NK-92 treated with Interleukin-12 subunit alpha and Interleukin-12 subunit beta, amount 100 ng/mL, for 24 hours (cell line): ENCODE measurements at regions not wholly inside any gene's neighbourhood (a gene's known extent, or its start where the extent isn't known, plus 50 kb on each side); places are given as distances from the start of the nearest gene placed in this dataset.
"Not testable (repeated sequence)": the region's sequence is repeated elsewhere in the genome, so short reads cannot be mapped to it uniquely, and the experiment has no call there.

ENCODE experiments used
- DNase-seq: peaks from one replicate; lab custom pipeline; 2025; lab: John Stamatoyannopoulos, UW

GRCh38 chr17:56690441-56691291 is 97.2 kb downstream of the NOG start:
- DNase-seq, result no peak

- DNase-seq, result no peak
Measured at GRCh38 chr17:56694825-56695224, 101.3 kb downstream of the NOG start.

- no peak for DNase-seq
Measured at GRCh38 chr17:56697190-56697589, 103.7 kb downstream of the NOG start.

- no peak for DNase-seq
Measured at GRCh38 chr17:56699186-56699894, 105.8 kb downstream of the NOG start.

GRCh38 chr17:56700919-56701420 is 107.5 kb downstream of the NOG start:
- DNase-seq, result no peak

- DNase-seq, result no peak
Measured at GRCh38 chr17:56707312-56708219, 114.1 kb downstream of the NOG start.

GRCh38 chr17:56708220-56708558 is 114.7 kb downstream of the NOG start:
- DNase-seq, result no peak

- no peak for DNase-seq
Measured at GRCh38 chr17:56708670-56709410, 115.3 kb downstream of the NOG start.

GRCh38 chr17:56710986-56711385 is 117.5 kb downstream of the NOG start:
- no peak for DNase-seq

GRCh38 chr17:56715613-56716357 is 117.9 kb downstream of the C17orf67 start:
- DNase-seq, result peak; percentile 48

GRCh38 chr17:56717471-56717870 is 116.2 kb downstream of the C17orf67 start:
- no peak for DNase-seq

GRCh38 chr17:56718515-56718914 is 115.2 kb downstream of the C17orf67 start:
- no peak for DNase-seq

GRCh38 chr17:56723421-56723820 is 110.3 kb downstream of the C17orf67 start:
- DNase-seq, result no peak

- DNase-seq, result no peak
Measured at GRCh38 chr17:56724664-56725063, 109.1 kb downstream of the C17orf67 start.

- DNase-seq, result no peak
Measured at GRCh38 chr17:56725144-56725543, 108.6 kb downstream of the C17orf67 start.

GRCh38 chr17:56727876-56728617 is 105.7 kb downstream of the C17orf67 start:
- no peak for DNase-seq

GRCh38 chr17:56731096-56731495 is 102.6 kb downstream of the C17orf67 start:
- not testable (repeated sequence) for DNase-seq

- DNase-seq, result no peak
Measured at GRCh38 chr17:56733833-56734232, 99.9 kb downstream of the C17orf67 start.

- DNase-seq, result no peak
Measured at GRCh38 chr17:56735842-56736241, 97.9 kb downstream of the C17orf67 start.
